ENCODE measurements at regions not wholly inside any gene's neighbourhood (a gene's known extent, or its start where the extent isn't known, plus 50 kb on each side); places are given as distances from the start of the nearest gene placed in this dataset.
A peak's percentile ranks its signal among the peaks of the same experiment; 100 is the strongest.

DNA sequence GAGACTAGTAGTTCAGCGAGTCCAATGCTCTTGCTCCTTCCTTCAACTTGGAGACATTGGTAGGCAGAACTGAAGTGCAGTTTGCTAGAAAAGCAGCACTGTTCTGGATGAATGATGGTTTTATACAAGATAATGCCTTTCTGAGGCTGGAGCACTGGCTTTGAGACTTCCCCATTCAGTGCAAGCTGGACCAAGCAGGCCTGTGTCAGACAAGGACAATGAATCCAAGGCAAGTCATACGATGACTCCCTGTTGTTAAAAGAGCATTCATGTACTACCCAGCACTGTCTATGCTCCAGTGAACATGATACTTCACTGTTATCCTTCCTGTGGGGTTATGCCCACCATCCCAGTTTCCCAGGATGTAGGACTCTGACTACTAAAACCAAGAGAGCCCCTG is 242.3 kb upstream of the RAG2 start:
- H3K27ac Mint-ChIP-seq: no peak overlapping the region
- DNase-seq (ENCODE audit: extremely low spot score, unreplicated experiment): no peak
- no peak for TF ChIP-seq CTCF (conservative IDR thresholded peaks at IDR 0.05)
- peaks cover 4% of the 10 kb centered on the region for H3K9me3 Mint-ChIP-seq
- no peaks in the 10 kb centered on the region for H3K36me3 Mint-ChIP-seq
- no peaks in the 10 kb centered on the region for H3K27me3 Mint-ChIP-seq
- H3K4me1 Mint-ChIP-seq (ENCODE audit: unreplicated experiment): peaks cover 12% of the 10 kb centered on the region
- H3K4me3 Mint-ChIP-seq: no peak overlapping the region

DNA sequence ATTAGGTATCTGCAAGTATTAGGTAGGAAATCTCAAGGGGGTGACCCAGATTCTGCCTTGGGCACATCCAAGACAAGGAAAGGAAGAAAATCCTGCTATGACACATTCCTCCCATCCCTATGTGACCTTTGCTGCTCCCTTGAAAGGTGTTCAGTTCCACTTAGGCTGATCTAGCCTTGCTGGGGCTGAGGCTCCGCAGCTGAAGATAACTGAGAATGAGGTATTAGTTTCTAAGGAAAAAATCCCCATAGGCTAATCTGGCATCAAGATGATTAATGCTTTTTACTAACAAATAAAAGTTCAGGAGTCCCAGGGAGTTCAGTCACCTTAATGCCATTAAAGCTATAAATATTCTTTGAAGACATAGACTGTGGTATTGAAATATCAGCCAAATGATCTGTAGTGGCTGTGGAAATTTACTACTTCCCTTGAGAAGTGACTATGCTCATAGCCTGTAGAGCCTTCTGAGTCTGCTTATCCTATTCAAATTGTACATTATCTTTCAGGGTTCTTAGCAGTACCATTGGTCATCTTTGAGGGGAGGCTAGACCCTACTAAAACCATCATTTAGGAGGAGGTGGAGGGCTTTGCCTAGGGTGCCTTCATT is 239.9 kb upstream of the RAG2 start:
- Mint-ChIP-seq H3K36me3 (no peaks in the 10 kb centered on the region), H3K27ac (no peak overlapping the region), H3K4me1 (ENCODE audit: unreplicated experiment) (peaks cover 12% of the 10 kb centered on the region), H3K4me3 (peak overlapping the region; percentile 21), H3K9me3 (peaks cover 4% of the 10 kb centered on the region), H3K27me3 (no peaks in the 10 kb centered on the region)
- no peak for TF ChIP-seq CTCF (conservative IDR thresholded peaks at IDR 0.05)
- DNase-seq (ENCODE audit: extremely low spot score, unreplicated experiment): no peak

- peaks cover 5% of the 10 kb centered on the region for H3K4me1 Mint-ChIP-seq (ENCODE audit: unreplicated experiment)
- no peaks in the 10 kb centered on the region for H3K9me3 Mint-ChIP-seq
- H3K27me3 Mint-ChIP-seq: no peaks in the 10 kb centered on the region
- no peak for TF ChIP-seq CTCF (conservative IDR thresholded peaks at IDR 0.05)
- H3K36me3 Mint-ChIP-seq: no peaks in the 10 kb centered on the region
- no peak overlapping the region for H3K4me3 Mint-ChIP-seq
- no peak for DNase-seq (ENCODE audit: extremely low spot score, unreplicated experiment)
- H3K27ac Mint-ChIP-seq: no peak overlapping the region
These were observed 227.2 kb upstream of the RAG2 start for GRCh38 chr11:36825251-36825650.

DNA sequence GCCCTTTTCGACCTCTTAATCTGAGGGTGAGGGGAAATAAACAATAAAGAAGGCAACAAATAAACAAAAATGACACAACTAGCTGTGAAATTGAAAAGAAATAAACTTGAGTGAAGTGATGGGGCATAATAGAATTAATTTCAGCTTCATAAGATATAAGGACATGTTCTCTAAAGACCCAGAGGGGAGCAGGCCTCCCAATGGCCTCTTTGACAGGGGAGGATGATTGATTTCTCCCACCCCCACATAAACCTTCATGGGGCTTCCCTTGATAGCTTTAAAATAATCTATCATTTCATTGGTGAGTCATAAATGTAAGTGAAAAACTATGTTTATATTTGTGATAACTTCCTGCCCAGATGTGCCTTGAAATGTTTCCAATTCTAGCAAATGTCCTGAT is 226.3 kb upstream of the RAG2 start:
- Mint-ChIP-seq H3K4me1 (ENCODE audit: unreplicated experiment) (peaks cover 5% of the 10 kb centered on the region), H3K9me3 (no peaks in the 10 kb centered on the region), H3K27ac (no peak overlapping the region), H3K27me3 (no peaks in the 10 kb centered on the region), H3K36me3 (no peaks in the 10 kb centered on the region), H3K4me3 (no peak overlapping the region)
- TF ChIP-seq CTCF (conservative IDR thresholded peaks at IDR 0.05): no peak
- DNase-seq (ENCODE audit: extremely low spot score, unreplicated experiment): no peak

DNA sequence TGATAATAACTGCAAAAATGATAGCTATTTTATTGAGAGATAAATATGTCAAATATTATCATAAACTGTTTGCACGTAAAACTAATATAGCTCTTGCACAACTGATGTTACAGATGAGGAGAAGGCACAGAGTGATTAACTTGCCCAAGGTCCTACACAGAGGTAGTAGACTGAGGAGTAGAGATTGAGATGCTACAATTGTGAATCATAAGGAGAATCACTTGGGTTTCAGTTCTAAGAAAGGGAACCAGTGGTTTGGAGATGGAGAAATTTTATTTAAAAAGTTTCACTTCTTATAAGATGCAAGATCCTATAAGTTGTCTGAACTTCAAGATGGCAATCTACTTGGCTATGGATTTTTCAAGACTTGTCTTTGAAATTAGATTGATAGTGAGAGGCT is 224.8 kb upstream of the RAG2 start:
- Mint-ChIP-seq H3K27me3 (no peaks in the 10 kb centered on the region), H3K4me1 (ENCODE audit: unreplicated experiment) (peaks cover 5% of the 10 kb centered on the region), H3K36me3 (no peaks in the 10 kb centered on the region), H3K9me3 (no peaks in the 10 kb centered on the region), H3K27ac (no peak overlapping the region), H3K4me3 (no peak overlapping the region)
- DNase-seq (ENCODE audit: extremely low spot score, unreplicated experiment): no peak
- no peak for TF ChIP-seq CTCF (conservative IDR thresholded peaks at IDR 0.05)

DNA sequence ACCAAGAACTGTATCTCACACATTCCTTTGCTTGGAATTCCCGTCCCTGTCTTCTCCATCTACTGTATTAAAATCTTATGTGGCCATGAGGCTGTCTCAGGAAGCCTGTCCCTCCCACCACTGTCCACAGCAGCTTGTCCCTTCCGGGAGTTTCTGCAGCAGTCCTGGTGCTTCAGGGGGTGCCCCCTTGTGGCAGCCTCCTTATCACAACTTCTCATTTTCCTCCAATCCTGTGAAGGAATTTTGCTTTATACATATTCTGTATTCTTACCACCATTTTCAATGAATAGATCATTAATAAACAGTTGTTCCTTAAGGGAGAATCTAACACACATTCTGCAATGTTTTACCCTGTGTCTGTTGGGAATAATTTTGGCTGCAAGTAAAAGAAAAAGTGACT is 220.4 kb upstream of the RAG2 start:
- no peak overlapping the region for H3K27ac Mint-ChIP-seq
- H3K4me3 Mint-ChIP-seq: no peak overlapping the region
- no peaks in the 10 kb centered on the region for H3K4me1 Mint-ChIP-seq (ENCODE audit: unreplicated experiment)
- peak; percentile 65 for TF ChIP-seq CTCF (conservative IDR thresholded peaks at IDR 0.05)
- no peak for DNase-seq (ENCODE audit: extremely low spot score, unreplicated experiment)
- H3K27me3 Mint-ChIP-seq: no peaks in the 10 kb centered on the region
- H3K36me3 Mint-ChIP-seq: no peaks in the 10 kb centered on the region
- H3K9me3 Mint-ChIP-seq: no peaks in the 10 kb centered on the region
